HEK293 (cell line): ENCODE measurements at regions not wholly inside any gene's neighbourhood (a gene's known extent, or its start where the extent isn't known, plus 50 kb on each side); places are given as distances from the start of the nearest gene placed in this dataset.

Experiments
- SP3 ChIP-seq: fragments of 450-650 bp; formaldehyde crosslinking; IDR thresholded peaks from 2 replicates; pipeline ENCODE4 v1.5.1; 2016; ENCODE audit warnings: missing biosample characterization, missing genetic modification characterization
- ZNF510 ChIP-seq: fragments of 450-650 bp; formaldehyde crosslinking; IDR thresholded peaks from 2 replicates; pipeline ENCODE4 v1.5.1; 2018; ENCODE audit warnings: mild to moderate bottlenecking, missing genetic modification characterization, missing biosample characterization; ENCODE audit not compliant: insufficient replicate concordance
- ZNF660 ChIP-seq: fragments of 450-650 bp; IDR thresholded peaks from 2 replicates; pipeline ENCODE4 v1.5.1; 2018; ENCODE audit warnings: missing biosample characterization, mild to moderate bottlenecking, missing genetic modification characterization
- ZSCAN23 ChIP-seq: fragments of 450-650 bp; formaldehyde crosslinking; IDR thresholded peaks from 2 replicates; pipeline ENCODE4 v1.5.1; 2016; ENCODE audit warnings: missing biosample characterization, missing genetic modification characterization
- TF ChIP-seq, protein P1 (sequence below): fragments of 450-650 bp; formaldehyde crosslinking; IDR thresholded peaks from 2 replicates; pipeline ENCODE4 v1.5.1; 2016; ENCODE audit warnings: missing biosample characterization, missing genetic modification characterization
- TF ChIP-seq, protein P2 (sequence below): fragments of 450-650 bp; formaldehyde crosslinking; IDR thresholded peaks from 2 replicates; pipeline ENCODE4 v1.5.1; 2016; ENCODE audit warnings: missing biosample characterization, missing genetic modification characterization
- TF ChIP-seq, protein P3 (sequence below): fragments of 450-650 bp; formaldehyde crosslinking; IDR thresholded peaks from 2 replicates; pipeline ENCODE4 v1.5.1; 2017; ENCODE audit warnings: missing biosample characterization, missing genetic modification characterization
- TF ChIP-seq, protein P4 (sequence below): fragments of 450-650 bp; formaldehyde crosslinking; IDR thresholded peaks from 2 replicates; pipeline ENCODE4 v1.5.1; 2016; ENCODE audit warnings: missing biosample characterization, missing genetic modification characterization
- TF ChIP-seq, protein P5 (sequence below): fragments of 450-650 bp; formaldehyde crosslinking; IDR thresholded peaks from 2 replicates; pipeline ENCODE4 v1.5.1; 2016; ENCODE audit warnings: missing biosample characterization, missing genetic modification characterization
- TF ChIP-seq, protein P6 (sequence below): fragments of 450-650 bp; formaldehyde crosslinking; IDR thresholded peaks from 2 replicates; pipeline ENCODE4 v1.5.1; 2016; ENCODE audit warnings: missing biosample characterization, missing genetic modification characterization, low read depth

DNA sequence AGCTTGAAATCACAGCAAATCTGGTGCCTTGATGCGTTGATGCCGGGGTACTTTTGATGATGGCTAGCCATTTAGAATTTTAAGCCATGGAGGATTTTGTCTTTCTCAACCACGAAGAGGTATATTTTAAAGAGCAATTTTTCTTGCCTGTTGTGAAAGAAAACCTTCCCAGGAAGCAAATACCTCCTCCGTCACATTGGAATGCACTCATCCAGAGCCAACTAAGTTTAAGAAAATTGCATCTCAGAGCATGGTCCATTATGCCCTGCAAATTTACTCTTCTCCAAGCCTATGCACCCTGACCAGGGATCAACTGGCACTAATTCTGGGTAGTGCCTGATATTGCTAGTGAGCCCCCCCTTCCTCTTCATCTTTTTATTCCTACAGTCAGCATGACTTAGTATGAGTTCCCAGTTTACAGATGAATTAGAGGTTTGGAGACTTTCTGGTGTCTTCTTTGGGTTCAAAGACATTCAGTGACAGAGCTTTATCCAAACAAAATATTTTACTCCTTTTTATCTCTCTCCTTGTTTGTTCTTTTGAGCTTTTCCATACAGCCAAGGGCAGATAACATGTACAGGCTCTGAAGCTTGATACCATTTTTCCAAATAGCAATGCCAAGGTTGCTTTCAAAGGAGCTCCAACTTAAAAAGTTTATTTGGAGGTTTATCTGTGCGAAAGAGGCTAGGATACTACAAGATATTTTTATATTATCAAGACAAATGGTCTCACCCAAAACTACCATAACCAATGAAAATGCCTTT is 56.6 kb upstream of the ANK3 start:
- no peak for TF ChIP-seq ZNF510 (tag by site-specific recombination)
- TF ChIP-seq, protein P1, sequence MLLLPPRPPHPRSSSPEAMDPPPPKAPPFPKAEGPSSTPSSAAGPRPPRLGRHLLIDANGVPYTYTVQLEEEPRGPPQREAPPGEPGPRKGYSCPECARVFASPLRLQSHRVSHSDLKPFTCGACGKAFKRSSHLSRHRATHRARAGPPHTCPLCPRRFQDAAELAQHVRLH (tag by site-specific recombination), result no peak
- TF ChIP-seq, protein P2, sequence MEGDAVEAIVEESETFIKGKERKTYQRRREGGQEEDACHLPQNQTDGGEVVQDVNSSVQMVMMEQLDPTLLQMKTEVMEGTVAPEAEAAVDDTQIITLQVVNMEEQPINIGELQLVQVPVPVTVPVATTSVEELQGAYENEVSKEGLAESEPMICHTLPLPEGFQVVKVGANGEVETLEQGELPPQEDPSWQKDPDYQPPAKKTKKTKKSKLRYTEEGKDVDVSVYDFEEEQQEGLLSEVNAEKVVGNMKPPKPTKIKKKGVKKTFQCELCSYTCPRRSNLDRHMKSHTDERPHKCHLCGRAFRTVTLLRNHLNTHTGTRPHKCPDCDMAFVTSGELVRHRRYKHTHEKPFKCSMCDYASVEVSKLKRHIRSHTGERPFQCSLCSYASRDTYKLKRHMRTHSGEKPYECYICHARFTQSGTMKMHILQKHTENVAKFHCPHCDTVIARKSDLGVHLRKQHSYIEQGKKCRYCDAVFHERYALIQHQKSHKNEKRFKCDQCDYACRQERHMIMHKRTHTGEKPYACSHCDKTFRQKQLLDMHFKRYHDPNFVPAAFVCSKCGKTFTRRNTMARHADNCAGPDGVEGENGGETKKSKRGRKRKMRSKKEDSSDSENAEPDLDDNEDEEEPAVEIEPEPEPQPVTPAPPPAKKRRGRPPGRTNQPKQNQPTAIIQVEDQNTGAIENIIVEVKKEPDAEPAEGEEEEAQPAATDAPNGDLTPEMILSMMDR (tag by site-specific recombination), result no peak
- TF ChIP-seq, protein P3, sequence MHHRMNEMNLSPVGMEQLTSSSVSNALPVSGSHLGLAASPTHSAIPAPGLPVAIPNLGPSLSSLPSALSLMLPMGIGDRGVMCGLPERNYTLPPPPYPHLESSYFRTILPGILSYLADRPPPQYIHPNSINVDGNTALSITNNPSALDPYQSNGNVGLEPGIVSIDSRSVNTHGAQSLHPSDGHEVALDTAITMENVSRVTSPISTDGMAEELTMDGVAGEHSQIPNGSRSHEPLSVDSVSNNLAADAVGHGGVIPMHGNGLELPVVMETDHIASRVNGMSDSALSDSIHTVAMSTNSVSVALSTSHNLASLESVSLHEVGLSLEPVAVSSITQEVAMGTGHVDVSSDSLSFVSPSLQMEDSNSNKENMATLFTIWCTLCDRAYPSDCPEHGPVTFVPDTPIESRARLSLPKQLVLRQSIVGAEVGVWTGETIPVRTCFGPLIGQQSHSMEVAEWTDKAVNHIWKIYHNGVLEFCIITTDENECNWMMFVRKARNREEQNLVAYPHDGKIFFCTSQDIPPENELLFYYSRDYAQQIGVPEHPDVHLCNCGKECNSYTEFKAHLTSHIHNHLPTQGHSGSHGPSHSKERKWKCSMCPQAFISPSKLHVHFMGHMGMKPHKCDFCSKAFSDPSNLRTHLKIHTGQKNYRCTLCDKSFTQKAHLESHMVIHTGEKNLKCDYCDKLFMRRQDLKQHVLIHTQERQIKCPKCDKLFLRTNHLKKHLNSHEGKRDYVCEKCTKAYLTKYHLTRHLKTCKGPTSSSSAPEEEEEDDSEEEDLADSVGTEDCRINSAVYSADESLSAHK (tag by site-specific recombination), result no peak
- TF ChIP-seq, protein P4, sequence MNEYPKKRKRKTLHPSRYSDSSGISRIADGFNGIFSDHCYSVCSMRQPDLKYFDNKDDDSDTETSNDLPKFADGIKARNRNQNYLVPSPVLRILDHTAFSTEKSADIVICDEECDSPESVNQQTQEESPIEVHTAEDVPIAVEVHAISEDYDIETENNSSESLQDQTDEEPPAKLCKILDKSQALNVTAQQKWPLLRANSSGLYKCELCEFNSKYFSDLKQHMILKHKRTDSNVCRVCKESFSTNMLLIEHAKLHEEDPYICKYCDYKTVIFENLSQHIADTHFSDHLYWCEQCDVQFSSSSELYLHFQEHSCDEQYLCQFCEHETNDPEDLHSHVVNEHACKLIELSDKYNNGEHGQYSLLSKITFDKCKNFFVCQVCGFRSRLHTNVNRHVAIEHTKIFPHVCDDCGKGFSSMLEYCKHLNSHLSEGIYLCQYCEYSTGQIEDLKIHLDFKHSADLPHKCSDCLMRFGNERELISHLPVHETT, result no peak
- TF ChIP-seq ZSCAN23 (tag by site-specific recombination), result no peak
- TF ChIP-seq, protein P5, sequence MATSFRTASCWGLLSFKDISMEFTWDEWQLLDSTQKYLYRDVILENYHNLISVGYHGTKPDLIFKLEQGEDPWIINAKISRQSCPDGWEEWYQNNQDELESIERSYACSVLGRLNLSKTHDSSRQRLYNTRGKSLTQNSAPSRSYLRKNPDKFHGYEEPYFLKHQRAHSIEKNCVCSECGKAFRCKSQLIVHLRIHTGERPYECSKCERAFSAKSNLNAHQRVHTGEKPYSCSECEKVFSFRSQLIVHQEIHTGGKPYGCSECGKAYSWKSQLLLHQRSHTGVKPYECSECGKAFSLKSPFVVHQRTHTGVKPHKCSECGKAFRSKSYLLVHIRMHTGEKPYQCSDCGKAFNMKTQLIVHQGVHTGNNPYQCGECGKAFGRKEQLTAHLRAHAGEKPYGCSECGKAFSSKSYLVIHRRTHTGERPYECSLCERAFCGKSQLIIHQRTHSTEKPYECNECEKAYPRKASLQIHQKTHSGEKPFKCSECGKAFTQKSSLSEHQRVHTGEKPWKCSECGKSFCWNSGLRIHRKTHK (tag by site-specific recombination), result no peak
- TF ChIP-seq, protein P6, sequence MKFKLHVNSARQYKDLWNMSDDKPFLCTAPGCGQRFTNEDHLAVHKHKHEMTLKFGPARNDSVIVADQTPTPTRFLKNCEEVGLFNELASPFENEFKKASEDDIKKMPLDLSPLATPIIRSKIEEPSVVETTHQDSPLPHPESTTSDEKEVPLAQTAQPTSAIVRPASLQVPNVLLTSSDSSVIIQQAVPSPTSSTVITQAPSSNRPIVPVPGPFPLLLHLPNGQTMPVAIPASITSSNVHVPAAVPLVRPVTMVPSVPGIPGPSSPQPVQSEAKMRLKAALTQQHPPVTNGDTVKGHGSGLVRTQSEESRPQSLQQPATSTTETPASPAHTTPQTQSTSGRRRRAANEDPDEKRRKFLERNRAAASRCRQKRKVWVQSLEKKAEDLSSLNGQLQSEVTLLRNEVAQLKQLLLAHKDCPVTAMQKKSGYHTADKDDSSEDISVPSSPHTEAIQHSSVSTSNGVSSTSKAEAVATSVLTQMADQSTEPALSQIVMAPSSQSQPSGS (tag by site-specific recombination), result no peak
- TF ChIP-seq ZNF660 (tag by site-specific recombination), result no peak
- TF ChIP-seq SP3 (tag by site-specific recombination), result no peak
